AG04450 (cell line): ENCODE measurements at regions not wholly inside any gene's neighbourhood (a gene's known extent, or its start where the extent isn't known, plus 50 kb on each side); places are given as distances from the start of the nearest gene placed in this dataset.

ENCODE experiments used
- CTCF ChIA-PET: fragments of 300-600, 350-600 bp; formaldehyde crosslinking; extraction: SDS; loops from one replicate; lab custom pipeline; 2022; ENCODE audit warnings: antibody characterized with exemption, inconsistent platforms; lab: Charles Lee
- POLR2A ChIA-PET: fragments of 350-600 bp; formaldehyde crosslinking; extraction: SDS; loops from one replicate; lab custom pipeline; 2021; ENCODE audit warnings: antibody characterized with exemption, inconsistent platforms; lab: Yijun Ruan, JAX
- DNase-seq: peaks from one replicate; pipeline ENCODE4 v3.0.0-alpha.2; 2011; ENCODE audit warnings: low read depth, low spot score
- H3K27ac ChIP-seq: one replicate; pipeline ENCODE4 v1.5.1; 2012; ENCODE audit warnings: low read depth, low read length, control low read depth
- H3K27me3 ChIP-seq: one replicate; pipeline ENCODE4 v1.6.0; 2012; ENCODE audit warnings: low read length; ENCODE audit not compliant: control insufficient read depth, insufficient read depth
- H3K4me3 ChIP-seq: 2 replicates; pipeline ENCODE4 v1.5.1; 2011; ENCODE audit warnings: mild to moderate bottlenecking, low read depth, low read length, control low read depth
- H3K9me3 ChIP-seq: 2 replicates; pipeline ENCODE4 v1.5.1; 2012; ENCODE audit warnings: low read length; ENCODE audit not compliant: control insufficient read depth, insufficient read depth
- TF ChIP-seq, protein P1 (sequence below): IDR thresholded peaks from 2 replicates; pipeline ENCODE4 v1.5.1; 2011; ENCODE audit warnings: low read depth, low read length, control low read depth, inconsistent platforms

DNA sequence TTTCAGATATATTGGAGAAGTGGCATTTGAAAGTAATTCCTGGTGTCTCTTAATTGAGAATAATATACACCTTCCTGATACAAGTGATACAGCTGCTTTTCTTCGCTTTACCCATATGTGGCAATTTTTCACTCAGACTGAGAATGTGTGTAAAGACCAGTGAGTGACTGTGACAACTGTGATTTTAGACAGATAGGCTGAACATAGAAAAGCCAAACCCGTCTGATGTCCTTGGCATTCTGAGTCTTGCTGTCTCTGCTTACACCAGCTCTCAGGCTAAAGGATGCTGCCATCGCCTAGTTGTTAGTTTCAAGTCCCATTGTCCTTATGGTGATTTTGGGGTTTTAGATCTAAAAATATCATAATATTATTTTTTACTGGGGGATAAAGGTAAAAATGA lies 492.6 kb downstream of the RFC3 start:
- POLR2A ChIA-PET, result no interaction called here
- CTCF ChIA-PET, result no interaction called here
- H3K4me3 ChIP-seq, result no peak overlapping the region
- no peaks in the 10 kb centered on the region for H3K27me3 ChIP-seq
- no peak overlapping the region for H3K27ac ChIP-seq
- DNase-seq, result no peak
- TF ChIP-seq, protein P1, sequence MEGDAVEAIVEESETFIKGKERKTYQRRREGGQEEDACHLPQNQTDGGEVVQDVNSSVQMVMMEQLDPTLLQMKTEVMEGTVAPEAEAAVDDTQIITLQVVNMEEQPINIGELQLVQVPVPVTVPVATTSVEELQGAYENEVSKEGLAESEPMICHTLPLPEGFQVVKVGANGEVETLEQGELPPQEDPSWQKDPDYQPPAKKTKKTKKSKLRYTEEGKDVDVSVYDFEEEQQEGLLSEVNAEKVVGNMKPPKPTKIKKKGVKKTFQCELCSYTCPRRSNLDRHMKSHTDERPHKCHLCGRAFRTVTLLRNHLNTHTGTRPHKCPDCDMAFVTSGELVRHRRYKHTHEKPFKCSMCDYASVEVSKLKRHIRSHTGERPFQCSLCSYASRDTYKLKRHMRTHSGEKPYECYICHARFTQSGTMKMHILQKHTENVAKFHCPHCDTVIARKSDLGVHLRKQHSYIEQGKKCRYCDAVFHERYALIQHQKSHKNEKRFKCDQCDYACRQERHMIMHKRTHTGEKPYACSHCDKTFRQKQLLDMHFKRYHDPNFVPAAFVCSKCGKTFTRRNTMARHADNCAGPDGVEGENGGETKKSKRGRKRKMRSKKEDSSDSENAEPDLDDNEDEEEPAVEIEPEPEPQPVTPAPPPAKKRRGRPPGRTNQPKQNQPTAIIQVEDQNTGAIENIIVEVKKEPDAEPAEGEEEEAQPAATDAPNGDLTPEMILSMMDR, result no peak
- no peaks in the 10 kb centered on the region for H3K9me3 ChIP-seq

DNA sequence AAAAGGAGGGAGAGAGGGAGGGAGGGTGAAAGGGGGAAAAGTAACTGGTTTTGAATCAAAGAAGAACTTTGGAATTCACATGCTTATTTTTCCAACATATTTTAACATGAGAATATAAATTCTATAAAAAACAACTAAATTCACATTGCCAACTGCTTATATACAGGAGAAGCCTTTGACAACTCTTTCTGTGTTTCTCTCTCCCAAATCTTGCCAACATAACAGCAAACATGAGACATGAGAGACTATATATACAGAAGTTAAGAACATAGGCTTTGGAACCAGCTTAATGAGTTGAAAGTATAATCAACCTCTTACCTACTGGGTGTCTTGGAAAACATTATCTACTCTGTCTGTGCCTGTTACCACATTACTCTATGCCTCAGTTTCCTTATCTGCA lies 493.3 kb downstream of the RFC3 start:
- no peak overlapping the region for H3K27ac ChIP-seq
- no peak overlapping the region for H3K4me3 ChIP-seq
- no peaks in the 10 kb centered on the region for H3K27me3 ChIP-seq
- no peaks in the 10 kb centered on the region for H3K9me3 ChIP-seq
- DNase-seq, result no peak
- ChIA-PET CTCF (no interaction called here), POLR2A (no interaction called here)
- TF ChIP-seq, protein P1, result no peak

DNA sequence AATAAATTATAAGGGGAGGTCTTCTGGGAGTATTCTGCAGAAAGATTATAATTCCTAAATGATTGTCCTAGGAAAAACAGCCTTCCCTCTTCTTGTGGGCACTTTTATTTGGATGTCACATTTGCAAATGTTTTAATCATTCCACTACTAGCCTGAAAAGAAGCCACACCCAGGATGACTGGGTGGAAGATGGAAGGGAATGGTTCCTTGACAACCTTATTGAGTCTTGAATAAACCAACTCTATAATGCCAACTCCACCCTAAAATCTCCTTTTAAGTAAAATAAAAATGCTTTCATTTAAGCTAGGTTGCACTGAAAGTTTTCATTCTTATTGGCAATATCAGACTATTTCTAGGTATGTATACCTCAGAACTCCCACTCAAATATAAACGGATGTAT lies 494.6 kb downstream of the RFC3 start:
- H3K27me3 ChIP-seq, result no peaks in the 10 kb centered on the region
- TF ChIP-seq, protein P1, result no peak
- H3K9me3 ChIP-seq, result no peaks in the 10 kb centered on the region
- ChIA-PET POLR2A (no interaction called here), CTCF (no interaction called here)
- DNase-seq, result no peak
- no peak overlapping the region for H3K4me3 ChIP-seq
- no peak overlapping the region for H3K27ac ChIP-seq

DNA sequence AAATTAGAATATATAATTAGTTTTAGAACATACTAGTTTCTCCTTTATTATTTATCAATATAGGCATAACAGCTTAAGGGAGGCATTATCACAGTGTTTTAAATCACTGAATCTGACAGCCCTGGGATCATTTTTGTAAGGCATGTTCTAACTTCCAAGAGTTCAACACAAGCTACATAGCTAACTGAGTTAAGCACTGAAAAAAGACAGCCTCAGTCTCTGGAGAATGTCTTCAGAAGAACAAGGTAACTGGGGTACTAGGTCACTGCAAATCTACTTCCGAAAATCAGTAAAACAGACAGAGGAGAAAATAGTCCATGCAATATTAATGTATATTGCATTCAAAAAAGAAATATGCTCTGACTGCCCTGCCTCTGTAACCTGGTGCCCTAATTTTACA lies 502.1 kb downstream of the RFC3 start:
- no peaks in the 10 kb centered on the region for H3K27me3 ChIP-seq
- H3K9me3 ChIP-seq, result no peaks in the 10 kb centered on the region
- TF ChIP-seq, protein P1, result no peak
- H3K27ac ChIP-seq, result no peak overlapping the region
- ChIA-PET POLR2A (no interaction called here), CTCF (no interaction called here)
- no peak for DNase-seq
- no peak overlapping the region for H3K4me3 ChIP-seq

DNA sequence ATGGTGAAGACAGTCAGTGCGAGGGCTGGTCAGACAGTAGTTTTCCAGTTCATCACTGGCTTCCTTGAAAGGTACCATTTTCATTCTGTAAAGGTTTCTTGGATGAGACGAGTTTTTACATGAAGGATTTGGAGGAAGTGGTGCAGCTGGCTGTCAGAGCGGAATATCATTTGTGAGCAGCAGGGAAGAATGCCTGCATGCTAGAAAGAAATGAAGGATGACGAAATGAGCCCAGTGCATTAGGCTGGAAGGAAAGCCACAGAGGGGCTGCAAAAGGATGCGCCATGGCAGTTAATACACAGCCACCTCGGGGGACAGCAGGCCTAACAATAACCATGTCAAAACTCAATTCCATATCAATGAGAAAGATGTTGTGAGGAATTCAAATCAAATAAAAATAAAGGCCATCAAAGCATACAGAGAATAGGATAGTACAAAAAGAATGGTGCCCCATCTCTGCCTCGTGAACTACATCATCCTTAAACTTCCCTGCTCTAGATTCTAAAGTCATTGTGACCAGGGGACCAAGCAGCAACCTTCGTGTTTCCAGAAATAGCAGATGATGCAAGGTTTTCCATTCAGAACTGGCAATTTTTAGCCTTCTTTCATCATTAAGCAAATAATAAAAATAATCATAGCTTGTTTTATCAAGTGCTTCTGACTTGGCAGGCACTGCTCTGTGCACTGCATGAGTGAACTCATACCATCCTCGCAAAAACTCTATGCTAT lies 504.2 kb downstream of the RFC3 start:
- DNase-seq, result no peak

More for the DNA sequence above, 504.2 kb downstream of the RFC3 start:
- POLR2A ChIA-PET, result no interaction called here
- H3K9me3 ChIP-seq, result no peaks in the 10 kb centered on the region
- CTCF ChIA-PET, result no interaction called here
- H3K27me3 ChIP-seq, result no peaks in the 10 kb centered on the region
- H3K4me3 ChIP-seq, result no peak overlapping the region
- no peak overlapping the region for H3K27ac ChIP-seq
- TF ChIP-seq, protein P1, result no peak
